ENCODE measurements at regions not wholly inside any gene's neighbourhood (a gene's known extent, or its start where the extent isn't known, plus 50 kb on each side); places are given as distances from the start of the nearest gene placed in this dataset.

DNA sequence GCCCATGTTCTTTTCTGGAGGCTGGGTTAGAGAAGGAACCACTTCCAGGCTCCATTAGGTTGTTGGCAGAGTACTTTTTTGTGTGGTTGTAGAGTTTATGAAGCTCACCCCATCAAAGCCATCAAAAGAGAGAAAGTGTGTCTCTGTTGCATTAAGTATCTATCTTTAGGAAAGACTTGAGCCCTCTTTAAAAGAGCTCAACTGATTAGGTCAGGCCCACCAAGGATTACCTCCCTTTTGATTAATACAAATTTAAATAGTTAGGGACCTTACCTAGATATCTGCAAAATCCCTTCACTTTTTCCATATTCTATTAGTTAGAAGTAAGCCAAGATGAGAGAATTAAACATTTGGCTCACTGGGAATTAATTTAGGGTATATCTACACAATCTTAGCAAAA lies 460.4 kb downstream of the PPARGC1A start:
- ChIA-PET POLR2A (ENCODE audit: unreplicated experiment) (no interaction called here), CTCF (no interaction called here)
- Histone ChIP-seq H3K27me3 (ENCODE audit: control insufficient read depth, insufficient read depth, low read length) (no peaks in the 10 kb centered on the region), H3K4ac (ENCODE audit: low read depth, low read length) (no peak overlapping the region), H3K18ac (ENCODE audit: low read depth, low read length) (no peak overlapping the region), H3K79me1 (ENCODE audit: low read depth in 1 of 2, low read length in 2 of 2) (no peaks in the 10 kb centered on the region), H3K27ac (ENCODE audit: insufficient read depth, low read length) (no peak overlapping the region), H3K4me3 (ENCODE audit: insufficient read depth, low read depth, low read length) (no peak overlapping the region), H3K9me3 (ENCODE audit: control insufficient read depth, insufficient read depth, low read length) (peaks cover 4% of the 10 kb centered on the region; the same call in 1 of the 2 replicates), H2AFZ (replicated peaks; ENCODE audit: low read length, poor library complexity) (no peak overlapping the region), H3K56ac (ENCODE audit: extremely low read depth, insufficient read depth, low read length) (no peak overlapping the region), H3K9ac (ENCODE audit: low read depth, low read length) (no peak overlapping the region), H2AK9ac (replicated peaks; ENCODE audit: low read depth, low read length, poor library complexity) (no peak overlapping the region), H4K5ac (ENCODE audit: low read depth, low read length) (no peak overlapping the region), H4K91ac (ENCODE audit: insufficient read depth, low read depth, low read length) (no peak overlapping the region), H2BK120ac (ENCODE audit: low read depth, low read length) (no peak overlapping the region), H3K4me2 (ENCODE audit: low read depth, low read length) (no peak overlapping the region), H3K14ac (replicated peaks; ENCODE audit: low read depth, low read length) (no peak overlapping the region), H3K36me3 (ENCODE audit: control insufficient read depth, insufficient read depth, low read length) (no peaks in the 10 kb centered on the region), H3K9me1 (ENCODE audit: insufficient read depth, low read length) (no peaks in the 10 kb centered on the region), H4K20me1 (ENCODE audit: insufficient read depth, low read length) (no peaks in the 10 kb centered on the region), H3K23ac (ENCODE audit: low read depth, low read length) (no peak overlapping the region), H2BK20ac (ENCODE audit: low read depth, low read length) (no peak overlapping the region), H2AK5ac (ENCODE audit: low read depth, low read length) (no peak overlapping the region), H2BK15ac (ENCODE audit: low read depth, low read length) (no peak overlapping the region), H2BK5ac (ENCODE audit: low read depth, low read length, poor library complexity, severe bottlenecking) (no peak overlapping the region), H3K4me1 (ENCODE audit: control insufficient read depth, insufficient read depth, low read length) (no peaks in the 10 kb centered on the region), H4K8ac (ENCODE audit: low read depth in 2 of 2, low read length in 2 of 2) (no peak overlapping the region)
- DNase-seq = no peak
- dilution Hi-C loops (cut with HindIII; ENCODE audit: low sequenced_read_pairs, unreplicated experiment) = no loop called here
- no TSS peak for BruUV-seq (replicated peaks)
- no peak for TF ChIP-seq CEBPB (IDR thresholded peaks at IDR 0.05; ENCODE audit: low read depth, low read length)
- TF ChIP-seq RFX5 (IDR thresholded peaks at IDR 0.05; ENCODE audit: low read depth, low read length) = no peak
- TF ChIP-seq MAFK (IDR thresholded peaks at IDR 0.05; ENCODE audit: low read depth, low read length) = no peak
- no peak for TF ChIP-seq RAD21 (IDR thresholded peaks at IDR 0.05; ENCODE audit: low read length)
- TF ChIP-seq ELK1 (IDR thresholded peaks at IDR 0.05; ENCODE audit: borderline replicate concordance, low read depth, low read length) = no peak
- TF ChIP-seq FOS (IDR thresholded peaks at IDR 0.05; ENCODE audit: low read depth, low read length) = no peak
- no peak for TF ChIP-seq SMC3 (IDR thresholded peaks at IDR 0.05; ENCODE audit: low read depth, low read length)
- ATAC-seq (ENCODE audit: low read depth) = no peak
- in situ Hi-C loops (cut with MboI; ENCODE audit: low sequenced_read_pairs) = no loop called here
- intact Hi-C loops (cut with micrococcal nuclease) = no loop called here
